MM.1S (cell line): ENCODE measurements at regions not wholly inside any gene's neighbourhood (a gene's known extent, or its start where the extent isn't known, plus 50 kb on each side); places are given as distances from the start of the nearest gene placed in this dataset.

ENCODE experiments used
- CTCF ChIP-seq: fragments of 300-600 bp; sonication (generic); IDR thresholded peaks from 2 replicates; pipeline ENCODE4 v1.5.1; 2016; ENCODE audit warnings: antibody characterized with exemption, low read length, mixed read lengths
- EZH2 ChIP-seq: fragments of 300-600 bp; sonication (generic); optimal IDR thresholded peaks from 2 replicates; pipeline ENCODE3; 2017; ENCODE audit warnings: low read depth, mild to moderate bottlenecking, antibody characterized with exemption, low read length, mixed read lengths
- EZH2phosphoT487 ChIP-seq: fragments of 300-600 bp; sonication (generic); IDR thresholded peaks from 2 replicates; pipeline ENCODE4 v1.6.1; 2018; ENCODE audit warnings: antibody characterized with exemption, low read length

- TF ChIP-seq CTCF (no peak), EZH2phosphoT487 (no peak), EZH2 (no peak)
These were observed 419.5 kb upstream of the NAALADL2 start for GRCh38 chr3:174439331-174440252.
